GM12878 (cell line): ENCODE measurements at regions not wholly inside any gene's neighbourhood (a gene's known extent, or its start where the extent isn't known, plus 50 kb on each side); places are given as distances from the start of the nearest gene placed in this dataset.

Experiments
- ATAC-seq: fragments of 200-7000 bp; cut with Tn5 transposase; 3 replicates; pipeline ENCODE4 v1.9.1; 2020; ENCODE audit warnings: mild to moderate bottlenecking, moderate library complexity
- BruUV-seq: library from RNA; stranded (reverse); fragments of 400-500 nt; replicated peaks from 2 replicates; lab custom pipeline; 2021; lab: Mats Ljungman, UMichigan
- CTCF ChIA-PET: fragments of 300-600 bp; sonication (Branson Sonifier 250); formaldehyde crosslinking; extraction: SDS; loops from one replicate; lab custom pipeline; 2021; ENCODE audit warnings: inconsistent platforms; lab: Yijun Ruan, JAX
- POLR2A ChIA-PET: fragments of 350-600 bp; formaldehyde crosslinking; extraction: SDS; loops from one replicate; lab custom pipeline; 2021; ENCODE audit warnings: inconsistent platforms; lab: Charles Lee
- RAD21 ChIA-PET: fragments of 300-600 bp; sonication (Branson Sonifier 250); formaldehyde crosslinking; loops from one replicate; lab custom pipeline; 2023; ENCODE audit warnings: antibody characterized with exemption; ENCODE audit not compliant: unreplicated experiment; lab: Charles Lee
- SMC1A ChIA-PET: fragments of 300-600 bp; sonication (Branson Sonifier 250); formaldehyde crosslinking; loops from one replicate; lab custom pipeline; 2023; ENCODE audit not compliant: unreplicated experiment, uncharacterized antibody; lab: Charles Lee
- DNase-seq: peaks from one replicate; pipeline ENCODE4 v3.0.0-alpha.2; 2011; ENCODE audit warnings: low read depth, low spot score
- FAIRE-seq: peaks from 3 replicates; lab custom pipeline; 2011; peaks lifted over from hg19 to GRCh38; lab: Jason Lieb, UNC
- H2AFZ ChIP-seq: 2 replicates; pipeline ENCODE4 v1.6.0; 2011; ENCODE audit warnings: low read depth, low read length, control low read depth; ENCODE audit not compliant: control insufficient read depth
- H3K27ac ChIP-seq: 2 replicates; pipeline ENCODE4 v1.5.1; 2011; ENCODE audit warnings: control low read depth; ENCODE audit not compliant: control insufficient read depth, insufficient read depth
- H3K27me3 ChIP-seq, 2 experiments: replicated peaks in 1 of 2; 2 replicates each; pipeline versions ENCODE4 v1.6.0 to v1.6.1; 2011; ENCODE audit warnings: low read length in 1 of 2; ENCODE audit not compliant: control insufficient read depth in 2 of 2, insufficient read depth in 2 of 2
- H3K36me3 ChIP-seq, 2 experiments: 2 replicates each; pipeline ENCODE4 v1.5.1; 2011; ENCODE audit warnings: low read length in 1 of 2; ENCODE audit not compliant: control insufficient read depth in 2 of 2, insufficient read depth in 2 of 2
- H3K4me1 ChIP-seq: 2 replicates; pipeline ENCODE4 v1.6.1; 2011; ENCODE audit warnings: mild to moderate bottlenecking, low read length, moderate library complexity, mixed read lengths; ENCODE audit not compliant: control insufficient read depth, insufficient read depth
- H3K4me2 ChIP-seq: 2 replicates; pipeline ENCODE4 v1.6.0; 2011; ENCODE audit warnings: control low read depth; ENCODE audit not compliant: control insufficient read depth, insufficient read depth
- H3K4me3 ChIP-seq: fragments of 200-600 bp; sonication (generic); 2 replicates; pipeline ENCODE4 v1.5.1; 2016
- H3K79me2 ChIP-seq: 2 replicates; pipeline ENCODE4 v1.6.0; 2011; ENCODE audit warnings: low read length; ENCODE audit not compliant: control insufficient read depth, insufficient read depth
- H3K9ac ChIP-seq: 2 replicates; pipeline ENCODE4 v1.8.0; 2011; ENCODE audit warnings: low read length, control low read depth, mixed read lengths; ENCODE audit not compliant: control insufficient read depth, insufficient read depth
- H3K9me3 ChIP-seq: replicated peaks from 3 replicates; pipeline ENCODE4 v1.5.1; 2011; ENCODE audit warnings: mild to moderate bottlenecking, low read length; ENCODE audit not compliant: control insufficient read depth, insufficient read depth
- H4K20me1 ChIP-seq: 2 replicates; pipeline ENCODE4 v1.6.0; 2011; ENCODE audit not compliant: control insufficient read depth, insufficient read depth
- BMI1 ChIP-seq: fragments of 450-650 bp; IDR thresholded peaks from 2 replicates; pipeline ENCODE4 v1.6.1; 2016; ENCODE audit warnings: mild to moderate bottlenecking, moderate library complexity, borderline replicate concordance
- FOS ChIP-seq: IDR thresholded peaks from 3 replicates; pipeline ENCODE4 v1.6.1; 2011; ENCODE audit warnings: borderline replicate concordance; ENCODE audit not compliant: insufficient read length; ENCODE audit errors: extremely low read depth
- JUNB ChIP-seq: IDR thresholded peaks from 2 replicates; pipeline ENCODE4 v1.6.1; 2016; ENCODE audit warnings: antibody characterized with exemption, mild to moderate bottlenecking
- MEF2B ChIP-seq: fragments of 450-650 bp; IDR thresholded peaks from 2 replicates; pipeline ENCODE4 v1.6.1; 2018; ENCODE audit warnings: mild to moderate bottlenecking, moderate library complexity; ENCODE audit not compliant: partially characterized antibody, poor library complexity, severe bottlenecking
- MTA2 ChIP-seq: fragments of 450-650 bp; IDR thresholded peaks from 2 replicates; pipeline ENCODE4 v1.6.1; 2016; ENCODE audit warnings: low read depth, mild to moderate bottlenecking, moderate library complexity
- NR2C1 ChIP-seq: fragments of 450-650 bp; IDR thresholded peaks from 2 replicates; pipeline ENCODE4 v1.6.1; 2017; ENCODE audit warnings: antibody characterized with exemption, mild to moderate bottlenecking, moderate library complexity
- NRF1 ChIP-seq: conservative IDR thresholded peaks from 2 replicates; pipeline ENCODE4 v1.6.1; 2011; ENCODE audit warnings: mild to moderate bottlenecking, low read depth, low read length, improper control_type of control experiment
- RAD51 ChIP-seq: fragments of 450-650 bp; IDR thresholded peaks from 2 replicates; pipeline ENCODE4 v1.6.1; 2016; ENCODE audit warnings: moderate library complexity, mild to moderate bottlenecking, inconsistent platforms
- SMAD5 ChIP-seq: IDR thresholded peaks from 2 replicates; pipeline ENCODE4 v1.6.1; 2016; ENCODE audit warnings: antibody characterized with exemption, low read depth
- SREBF1 ChIP-seq: IDR thresholded peaks from 2 replicates; pipeline ENCODE4 v1.6.1; 2012; ENCODE audit warnings: mild to moderate bottlenecking, low read length
- SUPT20H ChIP-seq: IDR thresholded peaks from 2 replicates; pipeline ENCODE4 v1.6.1; 2011; ENCODE audit warnings: low read depth, mild to moderate bottlenecking, low read length, moderate library complexity, borderline replicate concordance; ENCODE audit not compliant: control insufficient read depth
- ZBED1 ChIP-seq: IDR thresholded peaks from 2 replicates; pipeline ENCODE4 v1.6.1; 2016; ENCODE audit warnings: borderline replicate concordance
- ZZZ3 ChIP-seq: IDR thresholded peaks from 2 replicates; pipeline ENCODE4 v1.6.1; 2011; ENCODE audit warnings: low read depth; ENCODE audit not compliant: control insufficient read depth, insufficient read length
- WGBS: methylation state at CpG from one replicate; pipeline ENCODE4 v1.1.6; 2016; ENCODE audit warnings: low lambda C conversion rate; ENCODE audit not compliant: insufficient replicate concordance, insufficient coverage; ENCODE audit errors: missing lambda C conversion rate; 5-methylcytosine and 5-hydroxymethylcytosine counted together
- in situ Hi-C: fragments of 300-500 bp; cut with MboI; formaldehyde crosslinking; loops from 9 replicates; pipeline ENCODE4 v1.14.3; 2018; ENCODE audit warnings: mixed read lengths
- intact Hi-C: fragments of 100-400 bp; cut with micrococcal nuclease; formaldehyde crosslinking; loops from one replicate; pipeline ENCODE4 v1.14.2; 2022; ENCODE audit not compliant: unreplicated experiment
- TF ChIP-seq, protein P1 (sequence below), 3 experiments: IDR thresholded peaks in 2 of 3; conservative IDR thresholded peaks in 1 of 3; 2 replicates each; pipeline ENCODE4 v1.5.1; 2011; ENCODE audit warnings: low read depth in 3 of 3, low read length in 3 of 3, mild to moderate bottlenecking in 3 of 3, control low read depth in 2 of 3, moderate library complexity in 2 of 3, inconsistent platforms in 1 of 3, mixed read lengths in 1 of 3; ENCODE audit not compliant: control insufficient read depth in 2 of 3, insufficient read depth in 1 of 3; ENCODE audit errors: extremely low read depth in 1 of 3

DNA sequence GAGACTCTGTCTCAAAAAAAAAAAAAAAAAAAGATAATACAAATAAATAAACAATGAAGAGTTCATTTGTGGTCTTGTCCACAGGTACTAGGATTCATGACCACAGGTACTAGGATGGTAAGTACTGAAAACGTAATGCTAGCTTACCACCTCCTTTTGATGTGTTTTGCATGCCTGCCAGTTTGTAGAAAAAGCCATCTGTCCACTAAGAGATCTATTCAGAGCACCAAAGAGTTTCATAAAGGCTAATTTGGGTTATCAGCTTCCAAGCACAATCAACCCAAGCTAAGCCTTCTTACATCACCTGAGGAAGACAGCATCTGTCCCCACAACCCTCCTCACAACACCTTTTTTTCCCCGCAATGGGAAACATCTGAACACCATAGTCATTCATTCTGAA lies 477.2 kb downstream of the ZEB2 start:
- no peak overlapping the region for H3K27ac ChIP-seq
- H3K4me1 ChIP-seq, result no peaks in the 10 kb centered on the region
- no peaks in the 10 kb centered on the region for H3K9me3 ChIP-seq
- in situ Hi-C loops, result no loop called here
- no peaks in the 10 kb centered on the region for H3K79me2 ChIP-seq
- TF ChIP-seq SREBF1, result no peak
- 63% methylated on average over 2 of the region's 2 CpGs for WGBS
- ATAC-seq, result no peak
- POLR2A ChIA-PET, result interaction anchor here (0.7 kb wide), 1 partner anchor 880 kb away, joined by 5 read pairs; no protein-coding TSS in a partner anchor
- no peaks in the 10 kb centered on the region for H4K20me1 ChIP-seq
- H3K4me2 ChIP-seq, result no peak overlapping the region
- intact Hi-C loops, result no loop called here
- H3K4me3 ChIP-seq, result no peak overlapping the region
- H3K9ac ChIP-seq, result no peak overlapping the region
- no peaks in the 10 kb centered on the region for H3K27me3 ChIP-seq
- no peak for DNase-seq
- no TSS peak for BruUV-seq
- CTCF ChIA-PET, result interaction anchor here (1.0 kb wide), 1 partner anchor 12 kb away, joined by 3 read pairs; no protein-coding TSS in a partner anchor
- no peak overlapping the region for H2AFZ ChIP-seq
- SMC1A ChIA-PET, result interaction anchor here (0.7 to 2.2 kb wide), 2 partner anchors 13 to 177 kb away, joined by 3 to 6 read pairs; no protein-coding TSS in a partner anchor
- FAIRE-seq, result no peak
- RAD21 ChIA-PET, result no interaction called here
- no peaks in the 10 kb centered on the region for H3K36me3 ChIP-seq

GRCh38 chr2:144041612-144042011 lies 478.3 kb downstream of the ZEB2 start:
- POLR2A ChIA-PET, result interaction anchor here (0.6 kb wide), 1 partner anchor 104 kb away, joined by 4 read pairs; no protein-coding TSS in a partner anchor
- no peaks in the 10 kb centered on the region for H3K27me3 ChIP-seq
- RAD21 ChIA-PET, result no interaction called here
- DNase-seq, result no peak
- H3K27ac ChIP-seq, result no peak overlapping the region
- FAIRE-seq, result no peak
- no peaks in the 10 kb centered on the region for H3K79me2 ChIP-seq
- no peak overlapping the region for H3K4me3 ChIP-seq
- no peak overlapping the region for H3K9ac ChIP-seq
- intact Hi-C loops, result no loop called here
- H3K4me1 ChIP-seq, result no peaks in the 10 kb centered on the region
- no peak for ATAC-seq
- H3K36me3 ChIP-seq, result no peaks in the 10 kb centered on the region
- in situ Hi-C loops, result no loop called here
- no TSS peak for BruUV-seq
- no peak overlapping the region for H2AFZ ChIP-seq
- WGBS, result 96% methylated on average over 1 of the region's 1 CpG
- H4K20me1 ChIP-seq, result no peaks in the 10 kb centered on the region
- SMC1A ChIA-PET, result no interaction called here
- CTCF ChIA-PET, result interaction anchor here (1.0 kb wide), 1 partner anchor 13 kb away, joined by 3 read pairs; no protein-coding TSS in a partner anchor
- H3K4me2 ChIP-seq, result no peak overlapping the region
- no peaks in the 10 kb centered on the region for H3K9me3 ChIP-seq
- no peak for TF ChIP-seq SMAD5
- no peak for TF ChIP-seq BMI1
- TF ChIP-seq SUPT20H, result no peak
- TF ChIP-seq FOS, result no peak
- TF ChIP-seq ZBED1, result no peak
- no peak for TF ChIP-seq ZZZ3
- TF ChIP-seq, protein P1, sequence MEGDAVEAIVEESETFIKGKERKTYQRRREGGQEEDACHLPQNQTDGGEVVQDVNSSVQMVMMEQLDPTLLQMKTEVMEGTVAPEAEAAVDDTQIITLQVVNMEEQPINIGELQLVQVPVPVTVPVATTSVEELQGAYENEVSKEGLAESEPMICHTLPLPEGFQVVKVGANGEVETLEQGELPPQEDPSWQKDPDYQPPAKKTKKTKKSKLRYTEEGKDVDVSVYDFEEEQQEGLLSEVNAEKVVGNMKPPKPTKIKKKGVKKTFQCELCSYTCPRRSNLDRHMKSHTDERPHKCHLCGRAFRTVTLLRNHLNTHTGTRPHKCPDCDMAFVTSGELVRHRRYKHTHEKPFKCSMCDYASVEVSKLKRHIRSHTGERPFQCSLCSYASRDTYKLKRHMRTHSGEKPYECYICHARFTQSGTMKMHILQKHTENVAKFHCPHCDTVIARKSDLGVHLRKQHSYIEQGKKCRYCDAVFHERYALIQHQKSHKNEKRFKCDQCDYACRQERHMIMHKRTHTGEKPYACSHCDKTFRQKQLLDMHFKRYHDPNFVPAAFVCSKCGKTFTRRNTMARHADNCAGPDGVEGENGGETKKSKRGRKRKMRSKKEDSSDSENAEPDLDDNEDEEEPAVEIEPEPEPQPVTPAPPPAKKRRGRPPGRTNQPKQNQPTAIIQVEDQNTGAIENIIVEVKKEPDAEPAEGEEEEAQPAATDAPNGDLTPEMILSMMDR (IDR thresholded peaks at IDR 0.05 in 2 of 3, conservative IDR thresholded peaks at IDR 0.05 in 1 of 3; ENCODE audit: control insufficient read depth in 2 of 3, extremely low read depth in 1 of 3, insufficient read depth in 1 of 3, low read depth in 3 of 3, low read length in 3 of 3), result no peak
- TF ChIP-seq MEF2B, result no peak
- no peak for TF ChIP-seq MTA2
- no peak for TF ChIP-seq RAD51
- TF ChIP-seq NR2C1, result no peak
- TF ChIP-seq JUNB, result no peak
- no peak for TF ChIP-seq NRF1
